Thoracic aorta (tissue), 2 donors: ENCODE measurements at regions not wholly inside any gene's neighbourhood (a gene's known extent, or its start where the extent isn't known, plus 50 kb on each side); places are given as distances from the start of the nearest gene placed in this dataset.

Experiments
- ATAC-seq: fragments of 150-250 bp; one replicate; pipeline ENCODE4 v1.8.0; 2017; ENCODE audit warnings: low read depth; ENCODE audit not compliant: insufficient number of reproducible peaks, low FRiP score
- DNase-seq: peaks from one replicate; pipeline ENCODE4 v3.0.0-alpha.2; 2020; ENCODE audit warnings: low spot score
- H3K27ac ChIP-seq, 2 donors: fragments of 200-600 bp; sonication (generic); 1 replicate in 1 of 2; 2 replicates in 1 of 2; pipeline ENCODE4 v1.5.1; 2016; ENCODE audit warnings: mild to moderate bottlenecking in 2 of 2, moderate library complexity in 2 of 2
- H3K27me3 ChIP-seq: fragments of 200-600 bp; sonication (generic); replicated peaks from 2 replicates; pipeline ENCODE4 v1.6.0; 2016; ENCODE audit warnings: mild to moderate bottlenecking; ENCODE audit not compliant: insufficient read depth
- H3K36me3 ChIP-seq: fragments of 200-600 bp; sonication (generic); one replicate; pipeline ENCODE4 v1.5.1; 2016
- H3K4me1 ChIP-seq, 2 donors: fragments of 200-600 bp; sonication (generic); 1 replicate in 1 of 2; 2 replicates in 1 of 2; pipeline versions ENCODE4 v1.5.1 to v1.6.0; 2016; ENCODE audit warnings: low read depth in 2 of 2, mild to moderate bottlenecking in 1 of 2; ENCODE audit not compliant: control insufficient read depth in 1 of 2
- H3K4me3 ChIP-seq: fragments of 200-600 bp; sonication (generic); 2 replicates; pipeline ENCODE4 v1.5.1; 2016; ENCODE audit warnings: mild to moderate bottlenecking
- H3K9me3 ChIP-seq: fragments of 200-600 bp; sonication (generic); 2 replicates; pipeline ENCODE4 v1.5.1; 2016
- CTCF ChIP-seq: fragments of 200-600 bp; sonication (generic); IDR thresholded peaks from one replicate; pipeline ENCODE4 v1.5.1; 2019; ENCODE audit warnings: antibody characterized with exemption

- no peak overlapping the region for H3K27ac ChIP-seq
- ATAC-seq (peak; percentile 42), DNase-seq (no peak)
- H3K4me1 ChIP-seq = no peaks in the 10 kb centered on the region
- H3K9me3 ChIP-seq = no peaks in the 10 kb centered on the region
- no peak for TF ChIP-seq CTCF
- H3K27me3 ChIP-seq = no peaks in the 10 kb centered on the region
- H3K36me3 ChIP-seq = no peaks in the 10 kb centered on the region
- H3K4me3 ChIP-seq = no peak overlapping the region
Measured at GRCh38 chr11:115939731-115940421, 435.7 kb upstream of the CADM1 start.

- TF ChIP-seq CTCF = no peak
- H3K9me3 ChIP-seq = no peaks in the 10 kb centered on the region
- no peak overlapping the region for H3K4me3 ChIP-seq
- H3K4me1 ChIP-seq = no peaks in the 10 kb centered on the region
- no peaks in the 10 kb centered on the region for H3K27me3 ChIP-seq
- H3K27ac ChIP-seq = no peak overlapping the region
- no peak for ATAC-seq
- no peak for DNase-seq
- H3K36me3 ChIP-seq = no peaks in the 10 kb centered on the region
Measured at GRCh38 chr11:115939104-115939730, 435.0 kb upstream of the CADM1 start.

DNA sequence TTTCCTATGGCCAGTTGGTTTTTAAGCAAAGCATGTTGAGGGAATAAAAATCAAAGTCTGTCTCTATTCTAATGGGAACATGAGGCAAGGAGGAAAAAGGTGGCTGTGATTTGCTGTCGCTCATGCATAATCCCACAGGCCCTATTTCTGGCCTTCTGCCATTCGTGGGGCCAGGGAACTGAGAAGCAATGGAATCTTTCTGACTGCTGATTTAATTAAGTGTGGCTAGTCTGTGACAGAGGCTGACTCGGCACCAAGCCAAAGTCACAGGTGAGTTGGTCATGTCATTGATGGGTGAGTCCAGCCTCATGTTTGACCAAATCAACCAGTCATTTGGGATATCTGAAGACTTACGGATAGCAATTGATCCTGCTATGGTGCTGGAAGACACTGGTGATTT, 429.3 kb upstream of the CADM1 start:
- ATAC-seq (no peak), DNase-seq (no peak)
- H3K4me3 ChIP-seq = no peak overlapping the region
- H3K4me1 ChIP-seq = no peaks in the 10 kb centered on the region
- TF ChIP-seq CTCF = no peak
- H3K27ac ChIP-seq = no peak overlapping the region
- no peaks in the 10 kb centered on the region for H3K36me3 ChIP-seq
- H3K27me3 ChIP-seq = no peaks in the 10 kb centered on the region
- no peaks in the 10 kb centered on the region for H3K9me3 ChIP-seq

DNA sequence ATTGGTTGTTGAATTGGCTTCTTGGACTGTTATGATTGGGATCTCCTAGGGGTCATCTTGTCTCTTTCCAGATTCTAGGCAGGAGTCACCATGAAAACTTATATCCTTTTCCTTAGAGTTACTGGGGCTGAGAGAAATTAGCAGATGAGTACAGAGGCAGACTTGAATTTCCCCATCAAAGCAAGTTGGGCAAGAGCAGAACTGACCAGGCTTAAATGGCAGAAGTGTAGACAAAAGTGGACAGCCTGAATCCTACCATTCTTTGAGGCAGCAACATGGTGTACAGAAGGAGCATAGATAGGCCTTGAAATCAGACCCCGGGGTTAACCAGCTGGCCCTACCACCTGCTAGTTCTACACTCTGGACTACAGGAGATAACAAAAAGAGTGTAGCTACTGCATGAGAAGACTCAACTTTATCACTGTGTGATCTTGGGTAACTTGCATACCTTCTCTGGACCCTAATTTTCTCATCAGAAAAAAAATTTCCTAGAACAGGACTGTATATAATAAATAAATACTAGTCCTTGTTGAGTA, 427.4 kb upstream of the CADM1 start:
- Histone ChIP-seq H3K36me3 (no peaks in the 10 kb centered on the region), H3K4me3 (no peak overlapping the region), H3K9me3 (no peaks in the 10 kb centered on the region), H3K27me3 (no peaks in the 10 kb centered on the region), H3K4me1 (no peaks in the 10 kb centered on the region), H3K27ac (no peak overlapping the region)
- no peak for ATAC-seq
- DNase-seq = no peak
- no peak for TF ChIP-seq CTCF

- Histone ChIP-seq H3K27ac (no peak overlapping the region), H3K4me1 (no peaks in the 10 kb centered on the region), H3K36me3 (no peaks in the 10 kb centered on the region), H3K9me3 (no peaks in the 10 kb centered on the region), H3K27me3 (no peaks in the 10 kb centered on the region), H3K4me3 (no peak overlapping the region)
- TF ChIP-seq CTCF = no peak
- DNase-seq = no peak
- ATAC-seq = no peak
Measured at GRCh38 chr11:115930886-115931547, 426.8 kb upstream of the CADM1 start.
